Endothelial cell of hepatic sinusoid (primary cell): ENCODE measurements at regions not wholly inside any gene's neighbourhood (a gene's known extent, or its start where the extent isn't known, plus 50 kb on each side); places are given as distances from the start of the nearest gene placed in this dataset.

Source experiments
- in situ Hi-C: cut with HindIII; loops from 2 replicates; pipeline ENCODE4 v1.10.0; 2017; ENCODE audit warnings: low sequenced_read_pairs

DNA sequence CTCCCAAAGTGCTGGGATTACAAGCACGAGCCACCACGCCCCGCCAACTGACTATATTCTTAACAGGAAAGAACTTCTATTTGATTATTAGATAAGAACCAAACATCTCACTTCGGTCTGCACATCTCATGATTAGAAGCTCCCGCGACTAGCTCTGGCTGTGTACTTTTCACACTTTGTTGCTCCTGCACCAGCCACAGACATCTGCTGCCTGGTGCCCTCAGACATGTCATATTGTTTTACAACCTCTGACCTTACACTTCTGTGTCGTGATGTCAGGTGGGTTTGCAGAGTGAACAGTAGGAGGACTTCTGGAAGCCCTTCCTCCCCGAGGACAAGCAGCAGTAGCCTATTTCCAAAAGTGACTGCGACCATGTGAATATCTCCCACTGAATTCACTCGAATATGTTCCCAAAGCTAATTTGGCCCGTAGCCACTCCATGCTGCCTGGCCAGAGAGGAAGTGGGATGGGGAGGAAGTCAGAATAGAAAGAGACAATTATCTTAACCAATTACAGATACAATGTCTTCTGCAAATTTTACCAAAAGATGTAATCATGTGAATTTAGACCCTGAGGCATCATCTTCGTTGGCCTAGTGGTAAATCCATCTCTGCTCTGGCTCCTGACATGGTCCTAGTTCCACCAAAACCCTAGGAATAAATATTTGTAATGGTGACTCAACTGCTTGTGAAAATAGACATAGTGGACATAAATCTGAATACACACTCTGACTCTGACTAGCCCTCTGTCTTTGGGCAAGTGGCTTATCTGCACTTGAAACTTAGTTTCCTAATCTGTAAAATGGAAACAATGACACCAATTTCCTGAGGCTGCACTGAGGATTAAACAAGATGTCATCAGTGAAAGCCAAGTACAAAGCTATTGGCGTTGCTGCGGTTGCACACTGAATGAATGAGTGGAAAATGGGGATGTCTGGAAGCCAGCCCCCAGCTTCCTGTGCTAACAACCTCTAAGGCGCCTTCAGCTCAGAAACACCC is 406.1 kb downstream of the LRATD1 start:
- in situ Hi-C loops, result no loop called here

DNA sequence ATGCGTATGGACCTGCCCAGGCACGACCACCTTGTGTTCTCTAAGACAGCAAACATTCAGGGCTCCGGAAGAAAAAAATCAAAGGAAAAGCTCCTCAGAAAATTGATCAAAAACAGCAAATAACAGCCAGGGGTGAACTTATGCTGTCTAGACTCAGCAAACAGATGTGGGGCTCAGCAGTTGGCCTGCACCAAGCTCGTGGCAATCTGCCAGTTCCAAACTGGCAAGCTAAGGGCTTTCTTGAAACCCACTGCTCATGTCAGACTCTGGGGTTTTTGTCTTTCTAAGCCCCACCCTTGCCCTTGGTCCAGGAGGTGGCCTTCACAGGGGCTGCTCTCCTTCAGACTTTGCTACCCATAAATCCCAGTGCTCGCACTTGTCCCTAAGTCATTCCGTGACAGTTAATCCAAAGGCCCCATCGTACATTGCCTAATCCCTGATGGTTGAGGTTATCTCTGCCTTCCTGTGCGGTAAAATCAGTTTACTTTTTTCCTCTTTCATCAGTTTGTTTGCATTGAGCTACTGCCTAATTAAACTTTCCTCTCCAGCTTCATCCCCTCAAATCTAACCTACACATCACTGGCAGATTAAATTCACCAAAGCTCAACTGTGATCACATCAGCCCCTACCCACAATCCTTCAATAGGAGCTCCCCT is 408.0 kb downstream of the LRATD1 start:
- in situ Hi-C loops, result no loop called here

DNA sequence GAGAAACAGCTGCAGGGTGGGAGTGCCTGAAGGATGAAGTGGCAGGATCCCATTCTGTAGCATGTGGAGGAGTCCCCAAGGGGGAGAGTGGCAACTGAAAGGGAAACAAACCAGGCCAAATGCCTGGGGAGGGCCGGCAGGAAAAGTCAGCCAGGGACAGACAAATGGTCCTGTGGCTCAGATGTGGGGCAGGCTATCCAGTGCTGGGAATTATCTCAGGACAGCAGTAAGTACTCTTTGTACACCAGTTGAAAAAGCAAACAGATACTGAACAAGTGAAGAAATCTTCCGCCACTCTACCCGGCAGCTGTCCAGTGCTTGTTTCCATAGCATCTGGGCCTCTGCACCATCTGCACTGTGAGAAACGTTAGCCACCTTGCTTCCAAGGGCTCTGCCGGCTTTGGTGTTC is 408.9 kb downstream of the LRATD1 start:
- in situ Hi-C loops, result no loop called here

DNA sequence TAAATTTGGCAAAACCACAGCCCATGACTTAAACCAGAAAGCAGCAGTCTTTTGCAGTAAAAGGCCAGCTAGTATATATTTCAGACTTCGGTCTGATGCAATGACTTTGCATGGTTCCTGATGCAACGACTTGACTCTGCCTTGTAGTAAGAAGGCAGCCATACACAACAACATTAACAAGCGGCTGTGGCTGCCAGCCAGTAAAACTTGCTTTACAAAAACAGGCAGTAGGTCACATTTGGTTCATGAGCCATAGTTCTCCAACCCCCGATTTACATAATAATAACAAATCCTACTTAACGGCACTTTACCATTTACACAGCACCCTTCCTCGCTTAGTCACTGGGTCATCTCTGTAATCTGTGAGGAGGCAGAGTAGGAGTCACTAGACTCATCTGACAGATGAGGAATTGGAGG is 410.3 kb downstream of the LRATD1 start:
- in situ Hi-C loops, result no loop called here

DNA sequence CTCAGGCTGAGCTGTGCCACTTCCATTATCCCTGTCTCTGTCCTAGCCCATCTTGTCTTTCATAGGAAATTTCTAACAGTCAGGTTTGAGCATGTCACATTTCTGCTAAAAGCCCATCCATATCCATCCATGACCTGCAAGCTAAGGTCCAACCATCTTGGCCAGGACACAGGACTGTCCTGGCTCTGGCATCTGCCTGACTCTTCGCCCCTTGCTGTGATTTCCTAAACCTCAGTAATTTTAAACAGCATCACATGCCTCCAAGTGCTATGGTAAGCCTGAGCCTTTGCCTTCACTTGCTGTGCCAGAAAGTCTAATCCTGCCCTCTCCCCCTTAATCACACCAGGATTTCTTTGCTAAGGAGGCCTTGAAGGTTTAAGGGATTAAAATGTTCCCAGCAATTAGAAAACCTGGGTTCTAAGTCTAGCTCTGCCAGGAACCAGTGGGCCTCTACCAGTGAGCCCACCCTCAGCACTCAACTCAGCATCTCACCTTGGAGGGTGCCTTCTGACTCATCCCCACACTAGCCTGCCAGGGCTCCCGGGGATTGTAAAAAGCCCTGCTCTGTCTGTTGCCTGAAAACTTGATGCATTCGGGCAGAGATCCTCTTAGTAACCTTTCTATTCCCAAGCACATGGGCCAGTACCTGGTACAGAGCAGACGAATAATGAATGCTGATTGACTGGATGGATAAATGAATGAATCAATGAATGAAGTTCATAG is 411.0 kb downstream of the LRATD1 start:
- in situ Hi-C loops, result no loop called here

DNA sequence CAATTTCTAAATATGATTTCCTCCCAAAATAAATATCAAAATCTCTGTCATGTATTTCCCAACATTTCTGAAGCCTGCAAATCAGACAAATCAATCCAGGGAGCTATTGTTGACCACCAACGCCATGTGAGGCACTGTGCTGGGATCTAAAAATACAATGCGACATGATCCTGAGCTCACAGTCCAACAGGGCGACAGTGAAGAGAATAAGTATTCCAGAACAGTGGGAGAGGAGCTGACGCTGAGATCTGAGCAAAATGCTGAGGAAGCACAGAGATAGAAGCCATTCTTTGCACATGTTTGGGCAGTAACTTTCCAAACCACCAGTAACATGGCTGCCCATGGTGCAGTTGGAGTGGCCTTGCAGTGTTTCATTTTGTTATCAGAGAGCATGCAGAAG is 412.5 kb downstream of the LRATD1 start:
- in situ Hi-C loops, result no loop called here

DNA sequence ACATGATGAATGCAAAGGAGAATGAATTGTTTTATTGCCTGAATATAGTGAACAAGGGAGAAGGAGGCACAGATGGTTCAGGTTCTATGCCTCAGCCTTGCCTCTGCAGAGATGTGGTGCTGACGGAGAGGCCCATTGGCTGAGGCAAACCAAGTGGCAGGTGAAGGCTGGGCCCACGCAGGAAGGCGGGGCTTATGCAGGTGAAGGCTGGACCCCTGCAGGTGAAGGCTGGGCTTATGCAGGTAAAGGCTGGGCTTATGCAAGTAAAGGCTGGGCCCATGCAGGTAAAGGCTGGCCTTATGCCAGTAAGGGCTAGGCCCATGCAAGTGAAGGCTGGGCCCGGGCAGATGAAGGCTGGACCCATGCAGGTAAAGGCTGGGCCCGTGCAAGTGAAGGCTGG is 414.7 kb downstream of the LRATD1 start:
- in situ Hi-C loops, result no loop called here

DNA sequence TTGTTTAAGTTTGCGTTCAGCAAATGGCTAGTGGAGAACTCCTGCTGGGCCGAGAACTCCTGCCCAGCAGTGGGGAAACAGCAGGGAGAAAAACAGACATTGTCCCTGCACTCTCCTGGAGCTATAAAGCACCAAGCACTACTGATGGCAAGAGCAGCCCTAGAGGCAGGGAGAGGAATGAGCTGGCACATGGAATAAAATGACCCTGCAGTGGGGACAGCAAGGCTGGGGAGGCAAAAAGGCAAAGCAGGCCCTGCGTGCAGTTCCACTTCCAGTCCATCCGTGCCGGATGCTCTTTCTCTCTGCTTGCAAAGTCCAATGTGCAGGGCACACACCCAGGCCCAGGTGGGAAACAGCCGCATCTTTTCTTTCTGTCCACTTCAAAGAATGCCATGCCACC is 415.5 kb downstream of the LRATD1 start:
- in situ Hi-C loops, result no loop called here

DNA sequence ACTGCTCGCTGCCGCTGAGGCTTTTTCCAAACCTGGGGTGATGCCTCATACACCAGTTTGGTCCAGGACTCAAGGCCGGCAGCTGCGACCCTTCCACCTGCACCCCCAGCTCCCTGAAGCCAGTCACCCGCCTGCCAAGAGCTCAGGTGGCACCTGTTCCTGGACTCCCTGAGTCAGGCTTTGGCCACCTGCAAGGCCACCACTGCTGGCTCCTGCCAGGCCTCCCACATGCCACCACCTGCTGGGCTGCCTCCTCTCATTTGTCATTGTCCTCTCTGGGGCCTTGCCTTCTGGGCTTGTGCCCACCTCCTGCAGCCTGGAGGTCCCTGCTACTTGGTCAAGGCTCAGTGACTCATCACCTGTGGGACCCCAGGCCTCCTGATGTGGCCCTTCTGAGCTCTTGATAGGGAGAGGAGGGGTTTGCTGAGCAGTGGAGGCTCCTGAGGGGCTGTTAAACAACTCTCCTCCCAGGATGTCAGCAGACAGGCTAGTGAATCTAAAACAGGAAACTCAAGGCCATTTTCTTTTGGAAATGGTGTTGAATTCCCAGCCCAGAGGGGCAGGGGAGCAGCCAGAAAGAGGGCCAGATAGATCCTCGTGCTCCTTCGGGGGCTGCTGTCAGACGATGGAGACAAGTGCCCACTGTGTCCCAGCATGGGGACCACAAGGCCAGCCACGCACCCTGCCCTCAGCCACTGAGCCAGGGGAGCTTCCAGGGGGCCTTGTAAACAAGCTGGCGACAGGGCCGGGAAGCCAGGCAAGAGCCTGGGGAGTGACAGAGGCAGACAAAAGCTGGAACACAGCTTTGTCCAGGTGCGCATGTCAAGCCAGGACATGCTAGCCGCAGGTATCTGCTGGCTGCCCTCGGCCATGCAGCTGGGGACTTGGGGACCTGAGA is 416.8 kb downstream of the LRATD1 start:
- in situ Hi-C loops, result no loop called here

DNA sequence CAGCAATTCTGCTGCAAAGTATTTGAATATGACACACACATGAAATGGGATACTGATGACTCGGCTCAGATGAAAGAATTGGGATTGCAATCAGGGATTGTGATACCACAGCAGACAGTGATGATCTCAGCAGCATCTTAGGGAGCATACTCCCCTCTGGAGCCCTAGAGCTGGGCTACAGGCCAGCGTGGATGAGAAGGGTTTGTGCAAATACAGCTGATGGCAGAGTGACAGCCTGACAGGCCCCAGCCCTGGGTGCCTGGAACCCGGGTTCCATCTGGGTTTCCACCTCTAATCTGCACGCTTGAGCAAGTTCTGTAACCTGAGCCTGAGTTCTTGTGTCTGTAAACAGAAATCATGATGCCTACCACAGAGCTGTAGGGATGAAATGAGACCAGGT is 418.0 kb downstream of the LRATD1 start:
- in situ Hi-C loops, result no loop called here

DNA sequence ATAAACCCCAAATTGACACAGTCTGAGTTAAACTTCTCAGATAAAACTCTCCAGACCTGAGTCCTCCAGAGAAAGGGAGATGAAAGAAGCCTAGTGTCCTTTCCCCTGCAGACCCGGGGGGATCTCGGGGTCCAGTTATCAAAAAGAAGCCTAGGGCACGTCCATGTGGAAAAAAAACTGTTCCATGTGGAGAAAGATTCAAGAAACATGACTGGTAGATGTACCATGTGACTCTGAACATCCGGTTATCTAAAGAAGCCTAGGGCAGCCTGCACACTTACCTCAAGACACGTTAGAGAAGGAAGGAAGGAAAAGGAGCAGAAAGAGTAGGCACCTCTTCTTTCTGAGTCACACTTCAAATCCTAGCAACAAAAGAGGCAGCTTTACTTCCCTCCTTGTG is 421.0 kb downstream of the LRATD1 start:
- in situ Hi-C loops, result no loop called here

DNA sequence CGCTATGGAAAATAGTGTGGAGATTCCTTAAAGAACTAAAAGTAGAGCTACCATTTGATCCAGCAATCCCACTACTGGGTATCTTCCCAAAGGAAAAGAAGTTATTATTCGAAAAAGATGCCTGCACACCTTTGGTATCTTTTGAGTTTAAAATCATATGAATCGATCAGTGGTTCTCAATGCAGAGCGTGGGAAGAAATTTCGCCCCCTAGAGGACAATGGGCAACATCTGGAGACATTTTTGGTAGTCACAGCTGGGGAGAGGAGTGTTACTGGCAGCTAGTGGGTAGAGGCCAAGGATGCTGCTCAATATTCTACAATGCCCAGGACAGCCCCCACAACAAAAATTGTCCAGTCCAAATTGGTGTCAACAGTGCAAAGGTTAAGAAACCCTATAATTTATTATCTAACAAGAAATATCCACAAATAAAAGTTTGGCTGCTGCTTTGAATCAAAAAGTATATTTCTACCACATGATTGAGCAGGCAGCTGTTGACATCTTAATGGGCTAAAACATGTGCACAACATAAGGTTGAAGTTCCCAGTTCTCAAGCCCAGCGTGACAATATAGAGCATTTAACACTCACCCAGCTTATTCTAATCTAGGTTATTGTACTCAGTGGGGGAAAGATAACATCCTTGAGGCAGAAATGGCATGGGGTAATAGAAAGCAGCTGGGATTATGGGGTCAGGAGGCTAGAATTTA is 425.7 kb downstream of the LRATD1 start:
- in situ Hi-C loops, result no loop called here

DNA sequence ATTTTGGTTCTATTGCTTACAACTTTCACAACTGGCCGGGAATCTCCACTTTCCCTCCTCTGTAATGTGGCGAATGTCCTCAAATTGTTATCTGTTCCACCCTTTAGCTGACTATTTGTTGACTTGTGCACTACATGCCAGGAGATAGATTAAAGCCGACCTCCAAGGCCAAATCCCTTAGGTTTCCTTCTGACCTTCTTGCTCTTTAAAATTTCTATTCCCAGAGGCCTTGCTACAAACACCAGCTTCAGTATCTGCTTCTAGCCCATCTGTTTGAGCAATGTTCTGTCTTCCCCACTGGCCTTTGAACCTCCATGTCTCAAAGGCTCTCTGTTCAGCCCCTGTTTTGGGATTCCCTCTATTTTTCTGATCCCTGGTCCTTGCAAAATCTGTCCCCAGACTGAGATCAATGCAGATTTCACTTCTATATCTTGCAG is 426.2 kb downstream of the LRATD1 start:
- in situ Hi-C loops, result no loop called here

DNA sequence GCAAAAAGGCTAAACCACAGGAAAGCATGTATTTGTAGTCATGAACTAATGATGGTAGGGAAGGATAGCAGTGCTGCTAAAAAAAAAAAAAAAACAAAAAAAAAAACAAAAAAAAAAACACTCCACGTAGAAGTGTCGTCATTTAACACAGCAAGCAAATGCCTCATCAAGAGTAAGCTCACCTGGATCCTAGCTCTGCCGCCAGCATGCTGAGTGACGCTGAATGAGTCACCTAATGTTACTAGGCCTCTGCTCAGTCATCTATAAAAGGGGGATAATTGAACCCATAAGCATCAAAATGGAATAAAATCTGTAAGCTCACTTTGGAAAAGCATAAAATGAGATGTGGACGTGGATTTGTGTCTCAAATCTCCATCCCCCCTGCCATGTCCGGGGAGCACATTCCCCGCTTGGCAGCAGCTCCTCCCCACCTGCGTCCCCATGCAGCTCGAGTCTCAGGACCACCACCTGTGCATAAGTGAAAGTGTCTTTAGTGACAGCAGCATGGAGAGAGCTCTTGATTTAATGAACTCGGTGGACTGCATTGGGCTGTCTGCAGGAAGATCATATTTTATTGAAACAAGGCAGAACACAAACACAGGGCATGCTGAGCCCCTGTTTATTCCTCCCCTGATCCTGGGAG is 427.5 kb downstream of the LRATD1 start:
- in situ Hi-C loops, result no loop called here

DNA sequence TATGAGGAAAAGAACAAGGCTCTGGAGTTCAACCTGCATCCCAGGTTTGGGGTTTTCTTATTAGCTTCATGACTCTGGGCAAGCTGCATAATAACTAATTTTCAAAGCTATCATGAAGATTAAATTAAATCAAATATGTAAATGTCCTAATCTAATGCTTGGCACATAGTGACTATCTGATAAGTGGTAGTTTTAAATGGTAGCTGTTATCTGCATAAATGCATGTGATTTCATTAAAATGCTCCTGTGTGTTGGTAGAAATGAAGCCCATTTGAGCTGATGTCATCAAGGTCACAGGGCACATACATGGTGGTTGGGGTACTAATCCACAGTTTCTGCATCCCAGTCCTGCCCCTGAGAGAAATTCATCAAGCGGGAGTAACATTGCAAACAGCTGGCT is 428.8 kb downstream of the LRATD1 start:
- in situ Hi-C loops, result no loop called here

DNA sequence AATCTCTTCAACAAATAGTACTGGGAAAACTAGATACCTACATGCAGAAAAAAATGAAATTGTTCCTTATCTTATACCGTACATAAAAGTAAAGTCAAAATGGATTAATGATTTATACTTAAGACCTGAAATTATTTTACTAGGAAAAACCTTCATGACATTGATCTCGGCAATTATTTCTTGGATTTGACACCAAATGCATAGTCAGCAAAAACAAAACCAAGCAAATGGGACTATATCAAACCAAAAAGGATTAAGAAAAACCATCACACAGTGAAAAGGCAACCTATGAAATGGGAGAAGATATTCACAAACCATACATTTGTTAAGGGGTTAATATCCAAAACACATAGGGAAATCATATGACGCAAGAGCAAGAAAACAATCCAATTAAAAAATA is 433.6 kb downstream of the LRATD1 start:
- in situ Hi-C loops, result no loop called here

DNA sequence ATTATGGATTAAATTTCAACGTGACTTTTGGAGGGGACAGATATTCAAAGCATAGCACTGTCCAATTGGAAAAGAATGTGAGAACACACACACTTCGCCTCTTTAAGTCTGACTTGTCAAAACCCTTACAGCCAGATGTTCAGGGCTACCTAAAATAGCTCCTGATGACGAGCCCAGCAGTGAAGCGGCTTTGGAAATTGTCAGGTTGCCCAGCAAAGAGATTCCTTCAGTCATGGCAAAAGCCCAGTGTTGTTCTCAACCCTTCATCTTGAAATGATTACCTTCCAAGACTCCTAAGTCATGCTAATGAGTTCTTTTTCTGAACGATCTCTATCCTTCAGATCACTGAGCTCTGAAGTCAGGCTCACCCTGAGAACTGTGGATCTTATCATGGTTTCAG is 436.6 kb downstream of the LRATD1 start:
- in situ Hi-C loops, result no loop called here

DNA sequence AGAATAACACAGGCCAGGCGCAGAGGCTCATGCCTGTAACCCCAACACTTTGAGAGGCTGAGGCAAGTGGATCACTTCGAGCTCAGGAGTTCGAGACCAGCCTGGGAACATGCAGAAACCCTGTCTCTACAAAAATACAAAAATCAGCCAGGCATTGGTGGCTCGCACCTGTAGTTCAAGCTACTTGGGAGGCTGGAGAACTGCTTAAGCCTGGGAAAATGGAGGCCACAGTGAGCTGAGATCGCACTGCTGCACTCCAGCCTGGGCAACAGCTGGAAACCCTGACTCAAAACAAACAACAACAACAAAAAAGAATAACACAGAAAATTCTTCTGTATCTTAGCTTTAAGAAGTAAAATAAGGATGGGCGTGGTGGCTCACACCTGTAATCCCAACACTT is 440.3 kb downstream of the LRATD1 start:
- in situ Hi-C loops, result no loop called here

DNA sequence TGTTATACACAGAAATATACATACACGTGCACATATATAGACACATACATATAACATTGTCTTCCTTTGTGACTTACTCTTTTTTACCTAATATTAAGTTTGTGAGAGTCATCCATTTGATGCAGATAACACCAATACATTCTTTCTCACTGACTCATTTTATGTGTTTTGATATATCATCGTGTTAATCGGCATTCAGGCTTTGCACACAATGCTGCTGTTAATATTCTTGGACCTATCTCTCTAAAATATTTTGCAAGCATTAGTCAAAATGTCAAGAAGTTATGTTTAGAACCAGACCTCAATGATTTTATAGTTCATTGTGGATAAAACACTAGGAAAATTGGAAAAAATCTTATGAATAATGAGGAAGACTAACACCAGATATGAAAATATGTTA is 441.1 kb downstream of the LRATD1 start:
- in situ Hi-C loops, result no loop called here
